Stomach smooth muscle (tissue), 2 donors: ENCODE measurements at regions not wholly inside any gene's neighbourhood (a gene's known extent, or its start where the extent isn't known, plus 50 kb on each side); places are given as distances from the start of the nearest gene placed in this dataset.
"Not testable (repeated sequence)": the region's sequence is repeated elsewhere in the genome, so short reads cannot be mapped to it uniquely, and the experiment has no call there.

Experiments used
- H3K27ac ChIP-seq: one replicate; pipeline ENCODE4 v1.7.0; 2013; ENCODE audit warnings: mild to moderate bottlenecking, low read length, inconsistent platforms
- H3K27me3 ChIP-seq, 2 donors: one replicate each; pipeline ENCODE4 v1.7.0; 2013; ENCODE audit warnings: low read length in 2 of 2; ENCODE audit not compliant: insufficient read depth in 2 of 2, control insufficient read depth in 1 of 2
- H3K36me3 ChIP-seq, 2 donors: one replicate each; pipeline ENCODE4 v1.7.0; 2013; ENCODE audit warnings: low read length in 2 of 2; ENCODE audit not compliant: control insufficient read depth in 2 of 2, insufficient read depth in 2 of 2
- H3K4me1 ChIP-seq: one replicate; pipeline ENCODE4 v1.7.0; 2013; ENCODE audit warnings: low read length; ENCODE audit not compliant: control insufficient read depth, insufficient read depth
- H3K4me3 ChIP-seq, 2 donors: one replicate each; pipeline ENCODE4 v1.7.0; 2013; ENCODE audit warnings: low read length in 2 of 2
- H3K9ac ChIP-seq, 2 donors: one replicate each; pipeline ENCODE4 v1.7.0; 2013; ENCODE audit warnings: low read length in 2 of 2, mild to moderate bottlenecking in 1 of 2
- H3K9me3 ChIP-seq, 2 donors: one replicate each; pipeline ENCODE4 v1.7.0; 2013; ENCODE audit warnings: low read length in 2 of 2; ENCODE audit not compliant: control insufficient read depth in 2 of 2
- donor health status: healthy.
- donor health status: Pancreatic carcinoma.

- no peak overlapping the region for H3K4me3 ChIP-seq
- H3K36me3 ChIP-seq: no peaks in the 10 kb centered on the region
- no peak overlapping the region for H3K9ac ChIP-seq
- no peak overlapping the region for H3K27ac ChIP-seq
- H3K9me3 ChIP-seq: no peaks in the 10 kb centered on the region
- no peaks in the 10 kb centered on the region for H3K4me1 ChIP-seq
- no peaks in the 10 kb centered on the region for H3K27me3 ChIP-seq
Observed at GRCh38 chr6:16825784-16826183, 64.5 kb upstream of the ATXN1 start.

- no peaks in the 10 kb centered on the region for H3K9me3 ChIP-seq
- H3K4me3 ChIP-seq: no peak overlapping the region
- H3K36me3 ChIP-seq: no peaks in the 10 kb centered on the region
- no peak overlapping the region for H3K9ac ChIP-seq
- H3K4me1 ChIP-seq: no peaks in the 10 kb centered on the region
- H3K27ac ChIP-seq: no peak overlapping the region
- no peaks in the 10 kb centered on the region for H3K27me3 ChIP-seq
Observed at GRCh38 chr6:16824845-16825685, 63.8 kb upstream of the ATXN1 start.

DNA sequence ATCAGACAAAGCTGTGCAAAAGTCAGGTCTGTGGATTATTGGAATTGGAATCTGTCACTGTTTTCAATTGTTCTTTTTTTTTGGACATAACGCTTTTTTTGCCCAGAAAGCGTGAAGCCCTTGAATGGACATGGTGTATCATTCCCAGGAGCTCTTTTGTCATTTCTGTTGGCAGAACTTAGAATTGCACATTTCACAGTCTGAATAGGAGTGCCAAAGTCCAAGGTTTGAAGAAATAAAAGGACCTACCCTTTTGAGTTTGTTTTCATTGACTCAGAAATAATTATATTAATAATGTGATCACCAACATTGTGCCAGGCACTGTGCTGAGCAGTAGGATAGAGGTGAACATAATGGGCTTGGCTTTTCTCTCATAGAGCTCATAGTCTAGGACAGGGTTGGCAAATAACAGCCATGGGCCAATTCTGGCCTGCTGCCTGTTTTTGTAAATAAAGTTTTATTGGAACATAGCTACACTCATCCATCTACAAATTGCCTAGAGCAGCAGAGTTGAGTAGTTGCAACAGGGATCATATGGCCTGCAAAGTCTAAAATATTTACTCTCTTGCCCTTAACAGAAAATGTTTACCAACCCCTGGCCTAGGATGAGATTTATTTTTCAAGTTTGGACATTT, 62.6 kb upstream of the ATXN1 start:
- Histone ChIP-seq H3K27me3 (no peaks in the 10 kb centered on the region), H3K27ac (no peak overlapping the region), H3K9me3 (no peaks in the 10 kb centered on the region), H3K36me3 (no peaks in the 10 kb centered on the region), H3K9ac (no peak overlapping the region), H3K4me3 (no peak overlapping the region), H3K4me1 (no peaks in the 10 kb centered on the region)

DNA sequence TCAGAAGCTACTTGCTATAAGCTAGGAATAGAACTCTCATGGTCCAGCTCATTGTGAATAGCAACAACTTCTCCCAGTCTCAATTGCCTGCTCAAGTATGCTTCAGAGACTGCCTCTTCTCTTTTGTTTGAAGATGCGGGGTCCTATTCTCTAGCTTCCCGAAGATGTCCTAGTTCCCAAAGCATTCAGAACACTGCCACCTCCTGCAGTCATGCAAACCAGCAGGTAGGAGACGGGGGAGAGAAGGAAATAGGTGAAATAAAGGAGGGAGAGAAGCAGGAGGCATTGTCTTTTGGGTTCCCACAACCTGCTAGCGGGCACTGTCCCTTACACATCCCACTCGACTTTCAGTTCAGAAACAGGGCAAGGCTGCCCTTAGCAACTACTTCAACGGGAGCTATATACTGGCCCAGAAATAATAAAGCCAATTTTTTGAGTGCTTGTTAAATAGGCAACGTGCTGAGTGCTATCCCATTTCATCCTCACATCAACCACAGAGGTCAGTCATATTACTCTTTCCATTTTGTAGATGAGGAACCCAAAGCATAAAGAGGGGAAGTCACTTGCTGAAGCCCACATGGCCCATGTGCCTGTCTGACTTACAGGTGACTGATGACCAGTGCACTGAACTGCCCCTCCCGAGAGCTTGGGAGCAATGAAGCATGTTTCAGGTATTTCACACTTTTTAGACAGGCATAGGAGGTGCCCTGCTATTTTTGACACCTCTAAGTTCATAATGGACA, 61.9 kb upstream of the ATXN1 start:
- H3K9ac ChIP-seq: no peak overlapping the region
- H3K36me3 ChIP-seq: no peaks in the 10 kb centered on the region
- no peaks in the 10 kb centered on the region for H3K4me1 ChIP-seq
- H3K27ac ChIP-seq: no peak overlapping the region
- no peak overlapping the region for H3K4me3 ChIP-seq
- no peaks in the 10 kb centered on the region for H3K27me3 ChIP-seq
- H3K9me3 ChIP-seq: no peaks in the 10 kb centered on the region

DNA sequence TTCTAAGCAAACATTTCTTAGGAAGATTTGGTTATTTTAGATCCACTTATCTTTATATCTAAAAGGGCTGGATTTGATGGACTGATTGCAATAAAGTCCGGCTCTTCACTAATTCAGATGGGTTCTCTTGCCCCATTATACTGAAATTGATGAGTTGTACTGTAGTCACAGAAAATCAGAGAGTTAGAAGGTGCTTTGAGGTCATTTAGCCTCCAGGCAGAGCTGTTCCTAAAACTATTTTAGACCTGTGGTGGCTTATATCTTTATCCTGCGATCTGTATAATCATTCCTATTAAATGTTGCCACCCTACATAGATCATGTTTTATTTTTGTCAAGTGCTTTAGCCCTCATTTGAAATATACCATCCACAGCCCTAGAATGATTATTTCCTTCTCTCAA, 61.3 kb upstream of the ATXN1 start:
- Histone ChIP-seq H3K9ac (no peak overlapping the region), H3K9me3 (no peaks in the 10 kb centered on the region), H3K4me1 (no peaks in the 10 kb centered on the region), H3K4me3 (no peak overlapping the region), H3K36me3 (no peaks in the 10 kb centered on the region), H3K27ac (no peak overlapping the region), H3K27me3 (no peaks in the 10 kb centered on the region)

- no peaks in the 10 kb centered on the region for H3K9me3 ChIP-seq
Observed at GRCh38 chr6:16821834-16822264, 60.6 kb upstream of the ATXN1 start.

GRCh38 chr6:16820262-16820661, 59.0 kb upstream of the ATXN1 start:
- H3K27me3 ChIP-seq, H3K9ac ChIP-seq, H3K4me1 ChIP-seq, H3K9me3 ChIP-seq, H3K27ac ChIP-seq, H3K4me3 ChIP-seq, H3K36me3 ChIP-seq: not testable (repeated sequence)

More at GRCh38 chr6:16821834-16822264, 60.6 kb upstream of the ATXN1 start:
- no peak overlapping the region for H3K27ac ChIP-seq
- no peaks in the 10 kb centered on the region for H3K27me3 ChIP-seq
- H3K4me3 ChIP-seq: no peak overlapping the region
- H3K4me1 ChIP-seq: no peaks in the 10 kb centered on the region
- no peak overlapping the region for H3K9ac ChIP-seq
- H3K36me3 ChIP-seq: no peaks in the 10 kb centered on the region

DNA sequence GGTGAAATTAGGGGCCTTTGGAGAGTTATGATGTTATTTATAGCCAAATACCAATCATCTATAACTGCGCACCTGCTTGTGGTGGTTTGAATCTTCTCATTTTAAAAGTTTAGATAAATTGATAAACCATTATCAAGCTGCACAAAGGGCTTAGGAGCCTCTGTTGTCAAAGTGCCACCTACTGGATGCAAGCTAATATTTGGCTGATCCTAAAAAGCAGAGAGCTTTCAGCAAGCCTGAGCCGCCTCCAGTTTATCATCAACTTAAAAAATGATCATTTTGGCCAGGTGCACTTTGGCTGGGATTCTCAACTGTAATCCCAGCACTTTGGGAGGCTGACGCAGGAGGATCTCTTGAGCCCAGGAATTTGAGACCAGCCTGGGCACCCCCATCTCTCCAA, 58.5 kb upstream of the ATXN1 start:
- no peak overlapping the region for H3K9ac ChIP-seq
- no peaks in the 10 kb centered on the region for H3K27me3 ChIP-seq
- H3K27ac ChIP-seq: no peak overlapping the region
- no peaks in the 10 kb centered on the region for H3K36me3 ChIP-seq
- no peaks in the 10 kb centered on the region for H3K4me1 ChIP-seq
- no peaks in the 10 kb centered on the region for H3K9me3 ChIP-seq
- no peak overlapping the region for H3K4me3 ChIP-seq

DNA sequence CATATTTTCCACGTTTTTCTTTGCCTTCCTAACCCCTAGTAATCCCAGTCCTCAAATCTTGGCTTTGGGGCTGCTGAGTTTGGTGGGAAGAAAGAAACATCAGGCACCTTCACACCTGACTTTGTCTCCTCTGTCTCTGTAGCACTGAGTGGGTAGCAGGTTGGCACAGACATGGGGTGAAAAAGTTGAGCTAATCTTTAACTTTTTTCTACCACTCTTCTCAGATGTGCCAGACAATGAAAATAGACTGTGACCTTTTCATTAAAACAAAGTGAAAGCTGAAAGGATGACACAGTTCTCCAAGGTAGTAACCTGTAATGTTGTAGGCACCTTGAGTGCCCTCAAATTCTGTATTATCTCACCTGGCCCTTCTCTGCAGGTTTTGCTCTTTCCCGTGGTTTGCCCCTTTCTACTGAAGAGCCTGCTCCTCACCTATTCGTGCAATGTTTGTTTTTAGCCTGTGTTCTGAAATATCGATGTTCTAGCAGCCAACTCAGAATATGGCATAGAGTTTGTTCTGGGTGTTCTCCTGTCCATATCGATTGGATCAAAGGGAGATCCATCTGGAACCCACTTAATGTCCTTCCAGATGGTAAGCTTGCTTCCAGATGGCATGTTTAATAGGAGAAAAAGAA, 57.8 kb upstream of the ATXN1 start:
- H3K27me3 ChIP-seq: no peaks in the 10 kb centered on the region
- H3K9me3 ChIP-seq: no peaks in the 10 kb centered on the region
- no peak overlapping the region for H3K9ac ChIP-seq
- H3K4me3 ChIP-seq: no peak overlapping the region
- H3K4me1 ChIP-seq: no peaks in the 10 kb centered on the region
- no peak overlapping the region for H3K27ac ChIP-seq
- no peaks in the 10 kb centered on the region for H3K36me3 ChIP-seq

DNA sequence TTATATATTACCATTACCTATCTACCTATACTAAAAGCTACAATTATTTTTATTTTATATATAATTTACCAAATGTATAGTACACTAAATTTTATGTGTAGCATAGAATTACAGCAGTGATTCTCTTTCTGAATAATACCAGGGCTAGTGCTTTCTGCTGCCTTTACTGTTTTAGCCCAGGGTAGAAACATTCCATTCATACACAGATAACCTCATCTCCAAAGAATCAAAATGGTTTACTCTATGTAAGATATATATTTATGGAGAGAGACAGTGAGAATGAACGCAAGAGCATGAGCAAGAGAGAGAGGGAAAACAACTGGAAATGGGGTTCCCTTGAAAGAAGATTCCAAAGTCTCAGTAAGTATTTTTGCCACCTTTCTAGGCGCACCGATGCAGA, 56.3 kb upstream of the ATXN1 start:
- Histone ChIP-seq H3K9ac (no peak overlapping the region), H3K4me1 (no peaks in the 10 kb centered on the region), H3K9me3 (no peaks in the 10 kb centered on the region), H3K27ac (no peak overlapping the region), H3K4me3 (no peak overlapping the region), H3K27me3 (no peaks in the 10 kb centered on the region), H3K36me3 (no peaks in the 10 kb centered on the region)
